ENCODE measurements at regions not wholly inside any gene's neighbourhood (a gene's known extent, or its start where the extent isn't known, plus 50 kb on each side); places are given as distances from the start of the nearest gene placed in this dataset.

- no peak for ATAC-seq
- no peak for DNase-seq (ENCODE audit: low read depth, low spot score)
- Histone ChIP-seq H3K4me1 (ENCODE audit: control insufficient read depth in 1 of 2, insufficient read depth in 2 of 2, low read length in 2 of 2) (no peaks in the 10 kb centered on the region), H3K79me2 (ENCODE audit: insufficient read depth, low read length) (0 out of 2 replicates have a peak, but pooled peaks cover 3% of the 10 kb centered on the region), H3K27me3 (ENCODE audit: insufficient read depth, low read length) (no peaks in the 10 kb centered on the region), H3K4me2 (ENCODE audit: low read length) (no peak overlapping the region), H4K20me1 (ENCODE audit: insufficient read depth) (no peaks in the 10 kb centered on the region), H3K27ac (ENCODE audit: low read depth, low read length) (no peak overlapping the region), H3K4me3 (replicated peaks in 1 of 2; ENCODE audit: low read depth in 1 of 2, low read length in 2 of 2) (no peak overlapping the region), H3K9me2 (ENCODE audit: insufficient read depth) (no peaks in the 10 kb centered on the region), H3K9ac (ENCODE audit: low read length) (no peak overlapping the region), H2AFZ (ENCODE audit: low read depth, low read length, poor library complexity, severe bottlenecking) (no peak overlapping the region), H3K36me3 (ENCODE audit: control insufficient read depth in 1 of 2, insufficient read depth in 2 of 2, low read length in 2 of 2) (no peaks in the 10 kb centered on the region), H3K9me3 (ENCODE audit: control insufficient read depth in 1 of 2, insufficient read depth in 1 of 2, low read depth in 1 of 2, low read length in 2 of 2) (no peaks in the 10 kb centered on the region)
- ChIA-PET POLR2A (no interaction called here), CTCF (no interaction called here), RAD21 (ENCODE audit: low non-redundant PET in 1 of 2, low total read pairs in 2 of 2, uncharacterized antibody in 2 of 2, unreplicated experiment in 2 of 2) (no interaction called here)
- intact Hi-C loops (cut with micrococcal nuclease) = no loop called here
- BruUV-seq (replicated peaks) = no TSS peak
- TF ChIP-seq RAD21 (IDR thresholded peaks at IDR 0.05; ENCODE audit: low read depth) = no peak
- no peak for TF ChIP-seq REST (IDR thresholded peaks at IDR 0.05; ENCODE audit: low read depth)
- TF ChIP-seq CEBPB (IDR thresholded peaks at IDR 0.05; ENCODE audit: low read depth) = no peak
- TF ChIP-seq POLR2AphosphoS5 (IDR thresholded peaks at IDR 0.05; ENCODE audit: low read depth, low read length) = no peak
- TF ChIP-seq EZH2phosphoT487 (IDR thresholded peaks at IDR 0.05; ENCODE audit: borderline replicate concordance) = no peak
- no peak for TF ChIP-seq TCF7L2 (IDR thresholded peaks at IDR 0.05; ENCODE audit: borderline replicate concordance, extremely low read depth, insufficient read depth, insufficient read length)
- no peak for TF ChIP-seq POLR2A (IDR thresholded peaks at IDR 0.05; ENCODE audit: borderline replicate concordance, extremely low read depth, insufficient read depth, insufficient read length)
- TF ChIP-seq ZBTB33 (IDR thresholded peaks at IDR 0.05; ENCODE audit: extremely low read depth, insufficient replicate concordance, low read length) = no peak
- TF ChIP-seq ELF1 (IDR thresholded peaks at IDR 0.05; ENCODE audit: borderline replicate concordance, low read depth) = no peak
- TF ChIP-seq SIN3A (IDR thresholded peaks at IDR 0.05; ENCODE audit: low read depth) = no peak
- TF ChIP-seq FOSL1 (IDR thresholded peaks at IDR 0.05; ENCODE audit: low read depth) = no peak
- TF ChIP-seq EZH2 (IDR thresholded peaks at IDR 0.05) = no peak
Observed at GRCh38 chr9:32004431-32005076, 379.9 kb upstream of the ACO1 start.
